ENCODE measurements at regions not wholly inside any gene's neighbourhood (a gene's known extent, or its start where the extent isn't known, plus 50 kb on each side); places are given as distances from the start of the nearest gene placed in this dataset.
"Not testable (repeated sequence)": the region's sequence is repeated elsewhere in the genome, so short reads cannot be mapped to it uniquely, and the experiment has no call there.

GRCh38 chr4:87901422-87901992, 68.7 kb downstream of the MEPE start:
- peak; percentile 35 for DNase-seq

- no peak for DNase-seq
Observed at GRCh38 chr4:87904639-87905160, 70.8 kb upstream of the SPP1 start.

DNA sequence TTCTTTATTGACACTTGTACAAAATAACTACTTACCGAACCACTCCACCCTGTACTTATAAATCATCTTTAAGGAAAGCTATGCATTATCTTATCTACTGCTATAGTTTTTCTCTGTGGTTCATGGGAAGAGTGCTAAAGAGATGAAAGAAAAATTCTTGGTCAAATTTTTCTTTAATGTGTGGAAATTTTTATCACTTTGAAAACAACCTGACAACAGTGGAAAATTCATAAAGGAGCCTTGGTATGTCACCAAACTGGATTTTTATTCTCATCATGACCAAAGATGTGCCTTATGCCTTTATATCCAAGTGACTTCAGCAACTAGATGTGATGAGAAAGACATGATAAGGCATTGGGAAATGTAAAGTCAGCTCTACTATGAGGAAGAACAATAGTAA, 67.2 kb upstream of the SPP1 start:
- no peak for DNase-seq

GRCh38 chr4:87910795-87911194, 64.7 kb upstream of the SPP1 start:
- DNase-seq: no peak

- DNase-seq: no peak
Observed at GRCh38 chr4:87911252-87911774, 64.2 kb upstream of the SPP1 start.

DNA sequence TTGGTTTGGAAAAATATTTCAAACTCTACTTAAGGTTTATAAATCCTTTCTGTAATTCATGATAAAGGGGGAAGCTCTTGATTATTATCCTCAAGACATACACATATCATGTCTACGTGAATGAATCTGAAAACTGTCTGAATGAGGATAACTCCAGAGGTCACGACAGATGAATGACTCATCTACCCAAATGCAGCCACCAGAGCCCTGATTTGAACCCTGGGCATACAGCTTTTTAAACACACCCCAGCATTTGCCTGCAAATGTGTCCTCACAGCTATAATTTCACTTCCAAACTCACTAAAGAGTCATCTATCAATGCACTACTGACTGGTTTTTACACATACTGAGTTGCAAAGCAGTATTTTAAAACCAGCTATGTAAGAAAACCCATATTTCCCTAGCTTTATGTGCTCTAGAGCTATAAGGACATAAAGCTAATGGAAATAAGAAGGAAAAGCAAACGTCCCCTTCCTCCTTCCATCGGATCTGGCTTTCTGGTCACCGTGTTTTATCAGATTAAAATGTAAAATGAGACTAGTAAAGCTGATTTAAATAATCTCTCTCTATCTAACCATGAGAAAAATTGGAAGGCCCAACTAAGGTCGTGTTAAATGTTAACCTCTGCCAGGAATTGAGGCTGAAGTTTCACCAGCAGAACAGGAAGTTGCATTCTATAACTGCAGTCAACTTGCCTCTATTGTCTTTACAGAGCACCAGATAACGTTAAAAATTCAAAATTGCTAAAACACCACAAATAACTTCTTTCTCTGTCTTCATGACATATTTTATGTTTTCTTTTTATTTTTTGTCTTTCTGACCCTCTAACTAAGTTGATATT, 63.1 kb upstream of the SPP1 start:
- DNase-seq: no peak

DNA sequence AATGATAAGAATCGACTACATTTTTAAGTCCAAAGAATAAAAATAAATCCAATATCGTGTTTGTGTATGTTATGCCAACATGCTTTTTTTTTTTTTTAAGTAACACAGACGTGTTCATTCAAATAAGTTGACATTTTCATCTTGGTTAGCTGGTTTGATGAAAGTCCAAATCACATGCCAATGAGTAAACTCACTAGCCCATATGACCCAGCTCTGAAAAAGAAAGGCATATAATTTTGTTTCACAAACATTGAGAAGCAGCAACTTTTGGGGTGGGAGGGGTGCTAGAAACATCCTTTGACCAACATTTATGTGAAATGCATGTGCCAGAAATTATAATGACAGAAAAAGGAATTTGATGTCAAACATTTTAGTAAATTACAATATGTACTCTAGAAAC, 61.6 kb upstream of the SPP1 start:
- no peak for DNase-seq

GRCh38 chr4:87915621-87916020, 59.9 kb upstream of the SPP1 start:
- no peak for DNase-seq

DNA sequence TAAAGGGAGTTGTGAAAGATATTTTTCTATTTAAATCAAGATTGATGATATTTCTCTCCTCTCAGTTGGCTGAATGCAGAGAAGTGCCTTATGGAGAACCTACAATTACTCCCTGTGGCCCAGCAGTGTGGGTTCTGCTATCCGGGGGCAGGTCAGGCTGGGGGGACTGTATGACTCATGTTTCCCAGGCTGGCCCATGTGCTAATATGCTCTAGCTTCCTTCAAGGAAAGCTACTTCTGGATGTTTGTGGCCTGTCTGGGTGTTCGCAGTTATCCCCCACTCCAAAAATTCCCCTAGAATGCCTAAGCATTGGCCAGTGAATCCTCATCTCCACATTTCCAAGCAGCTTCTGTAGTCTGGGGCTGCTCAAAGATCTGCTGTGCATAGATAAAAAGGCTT, 58.9 kb upstream of the SPP1 start:
- DNase-seq: peak; percentile 53

- DNase-seq: not testable (repeated sequence)
Observed at GRCh38 chr4:87917911-87918310, 57.6 kb upstream of the SPP1 start.

DNA sequence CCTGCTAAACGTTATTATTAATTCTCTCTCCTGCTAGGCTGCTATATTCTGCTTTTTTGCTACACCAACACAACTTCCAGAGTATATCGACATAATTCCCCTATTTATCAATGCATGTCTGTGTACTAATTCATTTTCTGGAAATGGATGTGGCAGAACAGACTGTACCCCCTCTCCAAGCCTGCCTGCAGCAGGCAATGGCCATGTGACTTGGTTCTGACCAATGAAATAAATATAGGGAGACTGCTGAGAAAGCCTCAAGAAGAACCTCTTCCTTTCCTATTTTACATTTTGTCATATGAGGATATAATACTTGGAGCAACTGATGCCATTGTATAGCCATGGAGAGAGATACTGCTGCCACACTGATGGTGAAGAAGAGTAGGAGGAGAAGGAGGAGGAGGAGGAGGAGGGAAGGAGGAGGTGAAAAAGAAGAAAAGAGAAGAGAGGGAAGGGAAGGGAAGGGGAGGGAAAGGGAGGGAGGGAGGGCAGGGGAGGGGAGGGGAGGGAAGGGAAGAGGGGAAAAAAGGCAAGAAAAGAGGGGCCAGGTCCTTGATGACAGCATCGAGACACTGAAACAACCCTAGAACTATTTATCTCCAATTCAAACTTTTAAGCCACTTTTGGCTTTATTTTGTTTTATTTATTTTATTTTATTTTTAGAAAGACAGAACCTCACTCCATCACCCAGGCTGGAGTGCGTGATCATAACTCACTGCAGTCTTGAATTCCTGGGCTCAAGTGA, 57.0 kb upstream of the SPP1 start:
- DNase-seq: no peak

GRCh38 chr4:87919304-87919703, 56.2 kb upstream of the SPP1 start:
- DNase-seq: not testable (repeated sequence)

- DNase-seq: no peak
Observed at GRCh38 chr4:87919941-87920340, 55.6 kb upstream of the SPP1 start.

- no peak for DNase-seq
Observed at GRCh38 chr4:87920478-87920877, 55.0 kb upstream of the SPP1 start.

DNA sequence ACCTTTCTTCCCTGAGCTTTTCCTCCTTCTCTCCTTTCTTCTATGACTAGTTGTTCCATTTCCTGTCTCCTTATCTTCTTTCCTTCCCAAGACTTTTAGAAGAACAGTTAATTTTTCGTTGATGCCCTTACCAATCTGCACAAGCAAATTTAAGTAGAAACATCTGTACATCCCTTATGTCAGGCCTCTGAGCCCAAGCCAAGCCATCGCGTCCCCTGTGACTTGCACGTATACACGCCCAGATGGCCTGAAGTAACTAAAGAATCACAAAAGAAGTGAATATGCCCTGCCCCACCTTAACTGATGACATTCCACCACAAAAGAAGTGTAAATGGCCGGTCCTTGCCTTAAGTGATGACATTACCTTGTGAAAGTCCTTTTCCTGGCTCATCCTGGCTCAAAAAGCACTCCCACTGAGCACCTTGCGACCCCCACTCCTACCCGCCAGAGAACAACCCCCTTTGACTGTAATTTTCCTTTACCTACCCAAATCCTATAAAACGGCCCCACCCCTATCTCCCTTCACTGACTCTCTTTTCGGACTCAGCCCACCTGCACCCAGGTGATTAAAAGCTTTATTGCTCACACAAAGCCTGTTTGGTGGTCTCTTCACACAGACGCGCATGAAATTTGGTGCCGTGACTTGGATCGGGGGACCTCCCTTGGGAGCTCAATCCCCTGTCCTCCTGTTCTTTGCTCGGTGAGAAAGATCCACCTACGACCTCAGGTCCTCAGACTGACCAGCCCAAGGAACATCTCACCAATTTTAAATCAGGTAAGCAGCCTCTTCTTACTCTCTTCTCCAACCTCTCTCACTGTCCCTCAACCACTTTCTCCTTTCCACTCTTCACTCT, 53.7 kb upstream of the SPP1 start:
- DNase-seq: not testable (repeated sequence)

- DNase-seq: not testable (repeated sequence)
Observed at GRCh38 chr4:87924146-87924545, 51.4 kb upstream of the SPP1 start.

All from femur (tissue), 1 donor.